Glutamatergic neuron (in vitro differentiated cells): ENCODE measurements at regions not wholly inside any gene's neighbourhood (a gene's known extent, or its start where the extent isn't known, plus 50 kb on each side); places are given as distances from the start of the nearest gene placed in this dataset.

Experiments used
- DNase-seq: peaks from one replicate; pipeline ENCODE4 v3.0.0; 2022
- H3K27ac Mint-ChIP-seq: one replicate; pipeline ENCODE4 v1.8.0; 2020; ENCODE audit warnings: mild to moderate bottlenecking, mixed read lengths, inconsistent platforms; ENCODE audit not compliant: unreplicated experiment
- H3K27me3 Mint-ChIP-seq: one replicate; pipeline ENCODE4 v1.8.0; 2020; ENCODE audit warnings: mild to moderate bottlenecking, moderate library complexity, mixed read lengths, inconsistent platforms; ENCODE audit not compliant: unreplicated experiment
- H3K36me3 Mint-ChIP-seq: one replicate; pipeline ENCODE4 v1.8.0; 2020; ENCODE audit warnings: mild to moderate bottlenecking, mixed read lengths, inconsistent platforms; ENCODE audit not compliant: unreplicated experiment
- H3K4me1 Mint-ChIP-seq: one replicate; pipeline ENCODE4 v1.8.0; 2020; ENCODE audit warnings: mild to moderate bottlenecking, low read depth, mixed read lengths, inconsistent platforms; ENCODE audit not compliant: unreplicated experiment
- H3K4me3 Mint-ChIP-seq: one replicate; pipeline ENCODE4 v1.8.0; 2020; ENCODE audit warnings: mild to moderate bottlenecking, mixed read lengths, inconsistent platforms; ENCODE audit not compliant: unreplicated experiment
- H3K9me3 Mint-ChIP-seq: one replicate; pipeline ENCODE4 v1.8.0; 2020; ENCODE audit warnings: mild to moderate bottlenecking, moderate library complexity, mixed read lengths, inconsistent platforms; ENCODE audit not compliant: unreplicated experiment
- CTCF ChIP-seq: fragments of 200-600 bp; sonication (generic); IDR thresholded peaks from one replicate; pipeline ENCODE4 v1.5.0; 2021; ENCODE audit not compliant: partially characterized antibody, unreplicated experiment

- no peak for DNase-seq
- Mint-ChIP-seq H3K36me3 (peaks cover 23% of the 10 kb centered on the region), H3K27me3 (peaks cover 5% of the 10 kb centered on the region), H3K4me3 (no peak overlapping the region), H3K9me3 (peaks cover 29% of the 10 kb centered on the region), H3K4me1 (no peaks in the 10 kb centered on the region), H3K27ac (no peak overlapping the region)
- TF ChIP-seq CTCF = no peak
These were observed 954.7 kb upstream of the ZNF722 start for GRCh38 chr7:63043657-63044543.

GRCh38 chr7:63044721-63045120 is 953.9 kb upstream of the ZNF722 start:
- H3K9me3 Mint-ChIP-seq = peaks cover 24% of the 10 kb centered on the region
- peaks cover 22% of the 10 kb centered on the region for H3K36me3 Mint-ChIP-seq
- H3K4me1 Mint-ChIP-seq = no peaks in the 10 kb centered on the region

GRCh38 chr7:63045575-63045974 is 953.1 kb upstream of the ZNF722 start:
- peaks cover 23% of the 10 kb centered on the region for H3K36me3 Mint-ChIP-seq
- no peak for TF ChIP-seq CTCF
- no peak for DNase-seq
- peaks cover 5% of the 10 kb centered on the region for H3K27me3 Mint-ChIP-seq
- H3K27ac Mint-ChIP-seq = no peak overlapping the region
- H3K9me3 Mint-ChIP-seq = peaks cover 25% of the 10 kb centered on the region
- H3K4me3 Mint-ChIP-seq = no peak overlapping the region
- no peaks in the 10 kb centered on the region for H3K4me1 Mint-ChIP-seq

More at GRCh38 chr7:63044721-63045120, 953.9 kb upstream of the ZNF722 start:
- no peak overlapping the region for H3K4me3 Mint-ChIP-seq
- peaks cover 5% of the 10 kb centered on the region for H3K27me3 Mint-ChIP-seq
- TF ChIP-seq CTCF = no peak
- no peak for DNase-seq
- no peak overlapping the region for H3K27ac Mint-ChIP-seq

GRCh38 chr7:63046612-63047011 is 952.0 kb upstream of the ZNF722 start:
- Mint-ChIP-seq H3K27me3 (peaks cover 5% of the 10 kb centered on the region), H3K9me3 (peaks cover 27% of the 10 kb centered on the region), H3K4me1 (no peaks in the 10 kb centered on the region), H3K36me3 (peaks cover 23% of the 10 kb centered on the region), H3K27ac (no peak overlapping the region), H3K4me3 (no peak overlapping the region)
- TF ChIP-seq CTCF = no peak
- no peak for DNase-seq

GRCh38 chr7:63047061-63047460 is 951.6 kb upstream of the ZNF722 start:
- no peaks in the 10 kb centered on the region for H3K4me1 Mint-ChIP-seq
- H3K36me3 Mint-ChIP-seq = peaks cover 21% of the 10 kb centered on the region
- DNase-seq = no peak
- no peak overlapping the region for H3K27ac Mint-ChIP-seq
- H3K27me3 Mint-ChIP-seq = peaks cover 5% of the 10 kb centered on the region
- TF ChIP-seq CTCF = no peak
- peaks cover 24% of the 10 kb centered on the region for H3K9me3 Mint-ChIP-seq
- H3K4me3 Mint-ChIP-seq = no peak overlapping the region
